Fibroblast of lung (primary cell): ENCODE measurements at regions not wholly inside any gene's neighbourhood (a gene's known extent, or its start where the extent isn't known, plus 50 kb on each side); places are given as distances from the start of the nearest gene placed in this dataset.

Source experiments
- DNase-seq, 2 donors: peaks; one replicate each; pipeline versions ENCODE4 v3.0.0 to v3.0.0-alpha.2; 2010; ENCODE audit warnings: low read depth in 2 of 2
- H2AFZ ChIP-seq: 2 replicates; pipeline ENCODE4 v1.5.1; 2012; ENCODE audit warnings: low read length, control low read depth, inconsistent platforms
- H3K27ac ChIP-seq: 2 replicates; pipeline ENCODE4 v1.5.1; 2011; ENCODE audit warnings: low read length, control low read depth; ENCODE audit not compliant: insufficient read depth
- H3K27me3 ChIP-seq: 2 replicates; pipeline ENCODE4 v1.5.1; 2011; ENCODE audit warnings: mild to moderate bottlenecking, low read length; ENCODE audit not compliant: control insufficient read depth, insufficient read depth
- H3K36me3 ChIP-seq: 2 replicates; pipeline ENCODE4 v1.5.1; 2011; ENCODE audit warnings: low read length; ENCODE audit not compliant: control insufficient read depth, insufficient read depth
- H3K4me1 ChIP-seq: 2 replicates; pipeline ENCODE4 v1.5.1; 2011; ENCODE audit warnings: low read length; ENCODE audit not compliant: control insufficient read depth, insufficient read depth; ENCODE audit errors: extremely low read depth
- H3K4me2 ChIP-seq: 2 replicates; pipeline ENCODE4 v1.5.1; 2011; ENCODE audit warnings: low read length, control low read depth; ENCODE audit not compliant: insufficient read depth; ENCODE audit errors: extremely low read depth
- H3K4me3 ChIP-seq, 4 experiments: fragments of 200-600 bp in 1 of 4; sonication (generic) in 1 of 4; replicated peaks in 1 of 4; 2 replicates each; pipeline ENCODE4 v1.5.1; 2011 to 2016; ENCODE audit warnings: low read length in 4 of 4, low read depth in 3 of 4, mild to moderate bottlenecking in 3 of 4, control low read depth in 2 of 4, inconsistent platforms in 1 of 4, mixed read lengths in 1 of 4; ENCODE audit not compliant: insufficient read depth in 1 of 4; ENCODE audit errors: control extremely low read depth in 1 of 4
- H3K79me2 ChIP-seq: 2 replicates; pipeline ENCODE4 v1.5.1; 2012; ENCODE audit warnings: mild to moderate bottlenecking, low read length, inconsistent platforms; ENCODE audit not compliant: control insufficient read depth, insufficient read depth
- H3K9ac ChIP-seq: 2 replicates; pipeline ENCODE4 v1.5.1; 2011; ENCODE audit warnings: mild to moderate bottlenecking, low read length, control low read depth; ENCODE audit not compliant: insufficient read depth
- H3K9me3 ChIP-seq: 2 replicates; pipeline ENCODE4 v1.5.1; 2012; ENCODE audit warnings: low read depth, low read length; ENCODE audit not compliant: control insufficient read depth, insufficient read depth
- H4K20me1 ChIP-seq: 2 replicates; pipeline ENCODE4 v1.5.1; 2011; ENCODE audit warnings: low read length; ENCODE audit not compliant: control insufficient read depth, insufficient read depth; ENCODE audit errors: extremely low read depth
- CTCF ChIP-seq, 2 donors: IDR thresholded peaks in 1 of 2; conservative IDR thresholded peaks in 1 of 2; 1 replicate in 1 of 2; 2 replicates in 1 of 2; pipeline ENCODE4 v1.5.1; 2011 to 2012; ENCODE audit warnings: low read length in 2 of 2, control low read depth in 1 of 2, inconsistent platforms in 1 of 2, low read depth in 1 of 2, mild to moderate bottlenecking in 1 of 2
- EZH2 ChIP-seq: IDR thresholded peaks from 2 replicates; pipeline ENCODE4 v1.5.1; 2012; ENCODE audit warnings: low read length, control low read depth, mild to moderate bottlenecking; ENCODE audit errors: missing control alignments

GRCh38 chr13:88000239-88000638, 329.1 kb downstream of the SLITRK5 start:
- peaks cover 4% of the 10 kb centered on the region for H3K4me1 ChIP-seq
- peak in 1 of 2 donors; percentile 18 for DNase-seq

GRCh38 chr13:88000787-88001186, 329.6 kb downstream of the SLITRK5 start:
- TF ChIP-seq EZH2 (no peak), CTCF (conservative IDR thresholded peaks at IDR 0.05 in 1 of 2, IDR thresholded peaks at IDR 0.05 in 1 of 2; ENCODE audit: low read depth in 1 of 2, low read length in 2 of 2) (no peak)
- peaks cover 4% of the 10 kb centered on the region for H3K4me1 ChIP-seq
- no peak overlapping the region for H2AFZ ChIP-seq
- H4K20me1 ChIP-seq: no peaks in the 10 kb centered on the region
- H3K79me2 ChIP-seq: no peaks in the 10 kb centered on the region
- no peak overlapping the region for H3K4me2 ChIP-seq
- H3K27me3 ChIP-seq: no peaks in the 10 kb centered on the region
- H3K9me3 ChIP-seq: no peaks in the 10 kb centered on the region
- H3K27ac ChIP-seq: no peak overlapping the region
- H3K4me3 ChIP-seq: no peak overlapping the region
- H3K9ac ChIP-seq: no peak overlapping the region
- no peaks in the 10 kb centered on the region for H3K36me3 ChIP-seq
- DNase-seq: no peak

More at GRCh38 chr13:88000239-88000638, 329.1 kb downstream of the SLITRK5 start:
- H3K27ac ChIP-seq: no peak overlapping the region
- no peaks in the 10 kb centered on the region for H3K79me2 ChIP-seq
- no peaks in the 10 kb centered on the region for H3K9me3 ChIP-seq
- H3K27me3 ChIP-seq: no peaks in the 10 kb centered on the region
- no peak overlapping the region for H2AFZ ChIP-seq
- no peak for TF ChIP-seq EZH2
- peak in 1 of 2 donors; percentile 4 for TF ChIP-seq CTCF (conservative IDR thresholded peaks at IDR 0.05 in 1 of 2, IDR thresholded peaks at IDR 0.05 in 1 of 2; ENCODE audit: low read depth in 1 of 2, low read length in 2 of 2)
- H3K36me3 ChIP-seq: no peaks in the 10 kb centered on the region
- H4K20me1 ChIP-seq: no peaks in the 10 kb centered on the region
- no peak overlapping the region for H3K4me3 ChIP-seq
- H3K9ac ChIP-seq: no peak overlapping the region
- no peak overlapping the region for H3K4me2 ChIP-seq

GRCh38 chr13:88005188-88005587, 334.0 kb downstream of the SLITRK5 start:
- H3K27ac ChIP-seq: no peak overlapping the region
- peak in 1 of 2 donors; percentile 9 for DNase-seq

More at GRCh38 chr13:88005188-88005587, 334.0 kb downstream of the SLITRK5 start:
- H3K4me3 ChIP-seq: no peak overlapping the region
- no peaks in the 10 kb centered on the region for H3K36me3 ChIP-seq
- H3K9me3 ChIP-seq: no peaks in the 10 kb centered on the region
- H3K4me1 ChIP-seq: peaks cover under 1% of the 10 kb centered on the region
- H3K4me2 ChIP-seq: no peak overlapping the region
- H2AFZ ChIP-seq: no peak overlapping the region
- H3K27me3 ChIP-seq: no peaks in the 10 kb centered on the region
- no peak overlapping the region for H3K9ac ChIP-seq
- no peak for TF ChIP-seq EZH2
- TF ChIP-seq CTCF (conservative IDR thresholded peaks at IDR 0.05 in 1 of 2, IDR thresholded peaks at IDR 0.05 in 1 of 2; ENCODE audit: low read depth in 1 of 2, low read length in 2 of 2): peak in 1 of 2 donors; percentile 17
- no peaks in the 10 kb centered on the region for H4K20me1 ChIP-seq
- H3K79me2 ChIP-seq: no peaks in the 10 kb centered on the region
